ENCODE measurements at regions not wholly inside any gene's neighbourhood (a gene's known extent, or its start where the extent isn't known, plus 50 kb on each side); places are given as distances from the start of the nearest gene placed in this dataset.

DNA sequence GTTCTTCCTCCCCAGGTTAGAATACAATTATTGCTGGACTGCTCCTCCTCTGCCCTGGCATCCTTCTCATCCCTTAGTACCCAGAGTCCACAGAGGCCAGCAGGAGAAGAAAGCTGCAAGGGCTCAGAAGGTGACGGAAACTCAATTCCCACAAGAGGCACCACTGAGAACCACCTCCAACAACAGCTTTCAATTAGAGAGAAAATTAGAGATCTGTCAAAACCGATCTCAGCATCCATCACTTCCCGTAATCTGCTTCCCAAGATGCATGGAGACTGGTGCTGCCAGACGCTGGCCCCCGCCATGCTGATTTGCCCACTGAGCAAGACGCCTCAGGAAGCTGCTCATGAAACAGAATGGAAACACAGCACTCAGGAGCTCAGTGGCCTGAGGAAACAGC, 135.0 kb upstream of the PRICKLE2 start:
- DNase-seq (ENCODE audit: low read depth): no peak

GRCh38 chr3:64359735-64360134, 134.5 kb upstream of the PRICKLE2 start:
- H3K4me3 ChIP-seq (replicated peaks; ENCODE audit: low read depth, low read length): no peak overlapping the region
- no peak for DNase-seq (ENCODE audit: low read depth)
- no peak for TF ChIP-seq CTCF (IDR thresholded peaks at IDR 0.05; ENCODE audit: low read length, missing control alignments)

More for the DNA sequence above, 135.0 kb upstream of the PRICKLE2 start:
- no peak overlapping the region for H3K4me3 ChIP-seq (replicated peaks; ENCODE audit: low read depth, low read length)
- no peak for TF ChIP-seq CTCF (IDR thresholded peaks at IDR 0.05; ENCODE audit: low read length, missing control alignments)

- TF ChIP-seq CTCF (IDR thresholded peaks at IDR 0.05; ENCODE audit: low read length, missing control alignments): no peak
- no peak overlapping the region for H3K4me3 ChIP-seq (replicated peaks; ENCODE audit: low read depth, low read length)
- DNase-seq (ENCODE audit: low read depth): no peak
These were observed 133.6 kb upstream of the PRICKLE2 start for GRCh38 chr3:64358853-64359252.

- DNase-seq (ENCODE audit: low read depth): no peak
- no peak for TF ChIP-seq CTCF (IDR thresholded peaks at IDR 0.05; ENCODE audit: low read length, missing control alignments)
- H3K4me3 ChIP-seq (replicated peaks; ENCODE audit: low read depth, low read length): no peak overlapping the region
These were observed 132.9 kb upstream of the PRICKLE2 start for GRCh38 chr3:64358176-64358575.

GRCh38 chr3:64357481-64357880, 132.2 kb upstream of the PRICKLE2 start:
- no peak overlapping the region for H3K4me3 ChIP-seq (replicated peaks; ENCODE audit: low read depth, low read length)
- no peak for DNase-seq (ENCODE audit: low read depth)
- TF ChIP-seq CTCF (IDR thresholded peaks at IDR 0.05; ENCODE audit: low read length, missing control alignments): no peak

GRCh38 chr3:64355401-64355807, 130.1 kb upstream of the PRICKLE2 start:
- TF ChIP-seq CTCF (IDR thresholded peaks at IDR 0.05; ENCODE audit: low read length, missing control alignments): no peak
- peak; percentile 56 for DNase-seq (ENCODE audit: low read depth)
- H3K4me3 ChIP-seq (replicated peaks; ENCODE audit: low read depth, low read length): no peak overlapping the region

- TF ChIP-seq CTCF (IDR thresholded peaks at IDR 0.05; ENCODE audit: low read length, missing control alignments): no peak
- DNase-seq (ENCODE audit: low read depth): no peak
- no peak overlapping the region for H3K4me3 ChIP-seq (replicated peaks; ENCODE audit: low read depth, low read length)
These were observed 129.7 kb upstream of the PRICKLE2 start for GRCh38 chr3:64354956-64355355.
